GM12891 (cell line): ENCODE measurements at regions not wholly inside any gene's neighbourhood (a gene's known extent, or its start where the extent isn't known, plus 50 kb on each side); places are given as distances from the start of the nearest gene placed in this dataset.

Experiments
- POLR2A ChIP-seq: IDR thresholded peaks from 2 replicates; pipeline ENCODE4 v1.6.1; 2011; ENCODE audit warnings: low read depth, low read length, control low read depth
- POLR2AphosphoS5 ChIP-seq: IDR thresholded peaks from 2 replicates; pipeline ENCODE4 v1.6.1; 2011; ENCODE audit warnings: low read depth, low read length, control low read depth
- SPI1 ChIP-seq: IDR thresholded peaks from 2 replicates; pipeline ENCODE4 v1.6.1; 2011; ENCODE audit warnings: low read depth, low read length, control low read depth

DNA sequence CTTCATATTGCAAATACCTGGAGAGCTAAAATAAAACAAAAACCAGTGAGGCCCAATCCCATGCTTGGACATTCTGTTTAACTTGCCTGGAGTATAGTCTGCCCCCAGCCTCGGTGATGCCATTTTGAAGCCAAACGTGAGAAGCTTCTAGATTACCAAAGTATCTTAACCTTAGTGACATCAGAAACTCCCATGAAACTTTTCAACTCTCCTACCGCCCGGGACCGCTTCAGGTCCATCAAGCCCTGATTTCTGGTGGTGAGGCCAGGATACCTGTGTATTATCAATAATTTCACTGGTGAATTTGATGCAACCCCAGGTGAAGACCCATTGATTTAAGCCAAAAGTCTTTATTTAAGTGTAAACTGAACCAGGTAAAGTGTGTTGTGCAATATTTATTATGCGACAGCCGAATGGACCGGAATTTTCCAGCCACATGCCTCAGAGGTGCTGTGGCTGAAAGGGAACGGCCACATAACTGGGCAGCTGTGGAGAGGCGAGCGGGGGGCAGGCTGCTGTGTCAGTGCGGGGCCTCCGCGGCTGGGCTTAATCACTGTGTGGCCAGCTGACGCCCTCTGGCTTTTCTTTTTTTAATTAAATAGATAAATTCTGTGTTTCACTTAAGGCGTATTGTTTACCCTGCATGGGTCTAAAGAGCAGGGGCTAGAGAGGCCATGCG is 385.5 kb upstream of the B3GAT1 start:
- TF ChIP-seq POLR2A (no peak), POLR2AphosphoS5 (no peak), SPI1 (no peak)
